Hepatic stellate cell (primary cell): ENCODE measurements at regions not wholly inside any gene's neighbourhood (a gene's known extent, or its start where the extent isn't known, plus 50 kb on each side); places are given as distances from the start of the nearest gene placed in this dataset.
"Not testable (repeated sequence)": the region's sequence is repeated elsewhere in the genome, so short reads cannot be mapped to it uniquely, and the experiment has no call there.

Experiments used
- DNase-seq: peaks from one replicate; pipeline ENCODE4 v3.0.0; 2011; ENCODE audit warnings: low spot score

DNA sequence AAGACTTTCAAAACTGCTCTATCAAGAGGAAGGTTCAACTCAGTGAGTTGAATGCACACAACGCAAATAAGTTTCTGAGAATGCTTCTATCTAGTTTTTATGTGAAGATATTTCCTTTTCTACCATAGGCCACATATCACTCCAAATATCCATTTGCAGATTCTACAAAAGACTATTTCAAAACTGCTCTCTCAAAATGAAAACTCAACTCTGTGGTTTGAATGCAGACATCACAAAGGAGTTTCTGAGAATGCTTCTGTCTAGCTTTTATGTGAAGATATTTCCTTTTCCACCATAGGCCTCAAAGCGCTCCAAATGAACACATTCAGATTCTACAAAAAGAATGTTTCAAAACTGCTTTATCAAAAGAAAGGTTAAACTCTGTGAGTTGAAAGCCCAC lies 1093.1 kb upstream of the DEFB115 start:
- not testable (repeated sequence) for DNase-seq

DNA sequence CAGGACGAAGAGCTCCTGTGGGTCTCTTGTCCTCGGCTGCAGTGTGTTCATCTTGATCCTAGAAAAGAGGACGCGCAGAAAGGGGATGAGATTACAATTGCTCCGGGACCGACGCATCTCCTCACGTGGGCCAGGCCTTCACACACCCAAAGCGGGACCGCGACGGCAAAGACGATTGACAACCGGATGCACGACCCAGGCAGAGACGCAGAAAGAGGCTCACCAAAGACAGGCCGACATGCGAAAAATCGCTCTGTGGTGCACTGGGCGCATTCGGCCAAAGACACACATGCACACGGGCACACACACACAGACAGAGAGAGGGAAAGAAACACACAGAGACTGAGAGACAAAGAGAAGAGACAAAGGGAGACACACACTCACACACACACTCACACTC lies 1089.9 kb upstream of the DEFB115 start:
- DNase-seq = no peak

DNA sequence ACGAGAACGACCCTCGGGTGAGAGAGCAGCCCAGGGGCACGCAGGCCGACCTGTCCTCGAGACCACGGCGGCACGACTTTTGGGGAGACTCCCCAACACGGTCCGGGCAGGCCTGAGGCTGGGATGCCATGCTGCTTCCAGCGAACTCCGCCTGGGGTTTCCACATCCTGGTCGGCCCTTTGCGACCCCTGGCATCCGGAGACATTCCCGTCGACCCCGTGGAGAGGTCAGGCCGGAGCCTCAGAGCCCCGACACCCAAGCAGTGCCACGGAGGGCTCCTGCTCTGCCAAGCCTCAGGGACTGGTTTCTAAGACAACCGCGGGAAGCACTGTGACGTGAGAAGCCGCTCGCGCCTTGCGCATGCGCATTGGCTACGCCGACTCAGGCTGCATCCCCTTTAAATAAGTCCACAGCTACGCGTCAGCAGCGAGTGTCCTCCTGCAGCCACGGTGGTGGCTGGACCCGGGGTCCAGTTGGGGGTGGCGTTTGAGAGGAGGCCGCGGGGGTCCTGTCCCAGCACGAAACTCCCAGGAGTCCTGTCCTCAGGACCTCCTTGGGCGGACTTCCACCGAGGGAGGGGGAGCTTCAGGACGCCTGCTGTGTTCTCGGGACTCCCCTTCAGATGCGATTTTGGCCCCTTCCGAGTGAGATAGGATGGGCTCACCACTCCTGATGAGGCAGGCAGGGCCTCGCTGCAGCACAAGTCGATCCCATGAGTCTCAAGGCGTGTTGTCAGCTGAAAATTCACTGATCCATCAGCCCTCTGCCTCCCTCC lies 1089.3 kb upstream of the DEFB115 start:
- DNase-seq = no peak

DNA sequence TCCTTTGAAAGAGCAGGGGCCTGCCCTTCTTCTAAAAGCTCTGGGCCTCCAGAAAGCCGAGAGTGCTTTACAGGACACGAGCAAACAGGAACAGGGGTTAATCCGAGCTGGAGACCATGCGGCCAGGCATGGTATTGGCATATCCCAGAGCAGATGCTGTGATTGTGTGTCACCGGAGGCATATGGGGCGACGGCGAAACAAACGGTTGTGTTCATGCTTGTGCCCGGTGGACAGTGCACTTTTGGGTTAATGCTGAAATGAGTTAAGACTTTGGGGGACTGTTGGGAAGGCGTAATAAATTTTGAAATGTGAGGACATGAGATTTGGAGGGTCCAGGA lies 1088.7 kb upstream of the DEFB115 start:
- DNase-seq = no peak

DNA sequence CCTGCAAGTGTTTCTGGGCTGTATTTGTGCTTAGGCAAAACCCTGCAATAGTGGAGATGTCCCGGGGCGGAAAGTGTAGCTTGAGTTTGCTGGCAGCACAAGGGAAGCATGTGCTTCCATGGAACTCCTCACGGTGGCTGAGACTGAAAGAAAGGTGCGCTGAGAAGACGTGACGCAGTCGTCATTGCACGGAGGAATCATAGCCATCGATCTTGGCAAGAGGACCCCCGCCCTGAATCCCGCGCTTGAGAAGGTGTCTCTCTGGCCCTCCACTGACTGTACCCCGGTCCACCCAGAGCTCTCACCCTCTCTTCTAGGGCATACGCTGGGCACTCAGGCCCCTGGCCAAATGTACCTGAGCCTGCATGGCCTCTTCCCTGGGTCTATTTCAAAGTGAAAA lies 1081.8 kb upstream of the DEFB115 start:
- no peak for DNase-seq

DNA sequence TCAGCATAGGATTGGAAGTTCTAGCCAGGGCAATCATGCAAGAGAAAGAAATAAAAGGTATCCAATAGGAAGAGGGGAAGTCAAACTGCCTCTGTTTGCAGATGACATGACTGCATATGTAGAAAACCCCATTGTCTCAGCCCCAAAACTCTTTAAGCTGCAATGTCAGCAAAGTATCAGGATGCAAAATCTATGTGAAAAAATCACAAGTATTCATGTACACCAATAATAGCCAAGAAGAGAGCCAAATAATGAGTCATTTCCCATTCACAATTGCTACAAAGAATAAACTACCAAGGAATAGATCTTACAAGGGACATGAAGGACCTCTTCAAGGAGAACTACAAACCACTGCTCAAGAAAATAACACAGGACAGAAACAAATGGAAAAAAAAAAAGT lies 1074.3 kb upstream of the DEFB115 start:
- DNase-seq = not testable (repeated sequence)

DNA sequence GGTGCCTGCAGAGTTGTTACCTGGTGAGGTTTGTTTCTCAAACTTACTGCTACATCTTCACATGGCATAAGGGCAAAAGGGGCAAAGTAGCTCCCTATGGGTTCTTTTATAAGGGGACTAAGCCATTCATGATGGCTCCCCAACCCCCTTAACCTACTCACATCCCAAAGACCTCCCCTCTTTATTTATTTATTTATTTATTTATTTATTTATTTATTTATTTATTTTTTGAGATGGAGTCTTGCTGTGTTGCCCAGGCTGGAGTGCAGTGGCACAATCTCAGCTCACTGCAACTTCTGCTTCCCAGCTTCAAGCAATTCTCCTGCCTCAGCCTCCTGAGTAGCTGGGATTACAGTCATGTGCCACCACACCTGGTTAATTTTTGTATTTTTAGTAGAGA lies 1065.7 kb upstream of the DEFB115 start:
- not testable (repeated sequence) for DNase-seq

DNA sequence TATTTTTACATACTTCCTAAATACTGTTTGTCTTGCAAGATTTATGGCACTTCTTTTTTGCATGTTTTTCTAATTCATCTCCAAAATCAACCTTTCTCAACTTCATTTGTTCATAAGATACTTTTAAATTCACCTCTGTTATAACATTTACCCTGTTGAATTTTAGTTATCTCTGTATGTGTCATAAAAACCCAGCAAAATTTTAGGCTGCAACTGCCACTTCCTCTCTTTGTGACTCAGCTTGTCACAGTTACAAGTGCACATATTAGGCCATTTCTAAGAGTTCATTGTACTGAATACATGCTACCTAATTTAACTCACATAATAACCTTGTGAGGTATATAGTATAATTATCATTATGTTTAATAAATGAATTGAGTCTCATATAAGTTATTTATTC lies 1023.0 kb upstream of the DEFB115 start:
- not testable (repeated sequence) for DNase-seq

DNA sequence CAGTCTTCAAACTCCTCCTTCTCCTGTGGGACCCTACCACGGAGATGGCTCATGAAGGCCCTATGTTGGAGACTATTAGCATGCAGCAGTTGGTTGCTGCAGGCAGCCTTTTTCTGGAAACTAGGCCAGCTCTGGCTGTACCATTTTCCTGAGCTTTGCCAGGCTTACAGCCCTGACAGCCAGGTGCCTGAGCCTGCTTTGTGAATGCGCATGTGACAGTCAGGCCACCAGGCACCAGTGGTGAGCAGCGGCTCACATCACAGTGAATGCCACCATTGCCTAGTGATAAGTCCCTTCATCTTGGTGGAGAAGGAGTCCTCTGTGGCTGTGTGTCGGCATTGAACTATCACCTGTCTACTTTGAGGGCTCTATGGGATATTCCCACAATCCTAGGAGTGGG lies 982.4 kb upstream of the DEFB115 start:
- not testable (repeated sequence) for DNase-seq

DNA sequence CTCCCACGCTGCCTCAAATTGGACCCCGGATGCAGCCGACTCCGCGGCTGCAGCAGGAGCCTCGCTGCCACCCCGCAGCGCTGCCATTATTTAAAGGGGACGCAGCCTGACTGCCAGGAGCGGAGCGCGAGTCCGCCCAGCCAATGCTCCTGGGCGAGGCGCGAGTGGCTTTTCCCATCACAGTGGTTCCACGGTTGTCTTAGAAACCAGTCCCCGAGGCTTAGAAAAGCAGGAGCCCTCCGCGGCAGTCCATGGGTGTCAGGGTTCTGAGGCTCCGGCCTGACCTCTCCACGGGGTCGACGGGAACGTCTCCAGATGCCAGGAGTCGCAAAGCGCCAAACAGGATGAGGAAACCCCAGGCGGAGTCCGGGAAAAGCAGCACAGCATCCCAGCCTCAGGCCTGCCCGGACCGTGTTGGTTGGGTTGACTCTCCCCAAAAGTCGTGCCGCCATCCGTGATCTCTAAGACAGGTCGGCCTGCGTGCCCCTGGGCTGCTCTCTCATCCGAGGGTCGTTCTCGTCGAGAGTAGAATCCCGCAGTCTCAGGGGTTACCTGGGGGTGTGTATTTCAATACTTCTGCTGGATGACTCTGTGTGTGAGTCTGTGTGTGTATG lies 975.8 kb upstream of the DEFB115 start:
- no peak for DNase-seq

DNA sequence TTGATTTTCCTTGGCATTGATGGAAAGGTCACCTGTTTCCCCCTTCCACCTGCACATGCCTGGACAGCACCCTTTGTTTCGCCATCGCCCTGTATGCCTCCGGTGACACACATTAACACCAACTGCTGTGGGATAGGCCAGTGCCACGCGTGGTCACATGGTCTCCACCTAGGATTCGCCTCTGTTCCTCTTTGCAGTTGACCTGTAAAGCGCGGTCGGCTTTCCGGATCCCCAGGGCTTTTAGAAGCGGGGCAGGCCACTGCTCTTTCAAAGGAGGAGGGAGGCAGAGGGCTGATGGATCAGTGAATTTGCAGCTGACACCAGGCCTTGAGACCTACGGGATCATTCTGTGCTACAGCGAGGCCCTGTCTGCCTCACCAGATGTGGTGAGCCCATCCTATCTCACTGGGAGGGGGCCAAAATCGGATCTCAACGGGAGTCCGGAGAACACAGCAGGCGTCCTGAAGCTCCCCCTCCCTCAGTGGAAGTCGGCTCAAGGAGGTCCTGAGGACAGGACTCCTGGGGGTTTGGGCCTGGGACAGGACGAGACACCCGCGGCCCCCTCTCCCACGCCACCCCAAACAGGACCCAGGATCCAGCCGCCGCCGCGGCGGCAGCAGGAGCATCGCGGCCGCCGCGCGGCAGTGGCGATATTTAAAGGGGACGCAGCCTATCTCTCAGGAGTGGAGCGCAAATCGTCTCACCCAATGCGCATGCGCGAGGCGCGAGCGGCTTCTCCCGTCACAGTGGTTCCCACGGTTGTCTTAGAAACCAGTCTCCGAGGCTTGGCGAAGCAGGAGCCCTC lies 973.8 kb upstream of the DEFB115 start:
- not testable (repeated sequence) for DNase-seq

DNA sequence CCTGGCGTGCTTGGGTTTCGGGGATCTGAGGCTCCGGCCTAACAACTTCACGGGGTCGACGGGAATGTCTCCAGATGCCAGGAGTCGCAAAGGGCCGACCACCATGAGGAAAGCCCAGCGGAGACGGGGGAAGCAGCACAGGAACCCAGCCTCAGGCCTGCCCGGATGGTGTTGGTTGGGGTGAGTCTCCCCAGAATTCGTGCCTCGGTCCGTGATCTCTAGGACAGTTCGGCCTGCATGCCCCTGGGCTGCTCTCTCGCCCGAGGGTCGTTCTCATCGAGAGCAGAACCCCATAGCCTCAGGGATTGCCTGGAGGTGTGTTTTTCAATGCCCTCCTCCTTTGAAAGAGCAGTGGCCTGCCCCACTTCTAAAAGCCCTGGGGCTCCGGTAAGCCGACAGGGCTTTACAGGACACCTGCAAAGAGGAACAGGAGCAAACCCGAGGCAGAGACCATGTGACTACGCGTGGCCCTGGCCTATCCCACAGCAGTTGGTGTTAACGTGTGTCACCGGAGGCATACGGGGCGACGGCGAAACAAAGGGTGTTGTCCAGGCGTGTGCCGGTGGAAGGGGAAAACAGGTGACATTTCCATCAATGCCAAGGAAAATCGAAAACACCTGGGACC lies 973.1 kb upstream of the DEFB115 start:
- no peak for DNase-seq

DNA sequence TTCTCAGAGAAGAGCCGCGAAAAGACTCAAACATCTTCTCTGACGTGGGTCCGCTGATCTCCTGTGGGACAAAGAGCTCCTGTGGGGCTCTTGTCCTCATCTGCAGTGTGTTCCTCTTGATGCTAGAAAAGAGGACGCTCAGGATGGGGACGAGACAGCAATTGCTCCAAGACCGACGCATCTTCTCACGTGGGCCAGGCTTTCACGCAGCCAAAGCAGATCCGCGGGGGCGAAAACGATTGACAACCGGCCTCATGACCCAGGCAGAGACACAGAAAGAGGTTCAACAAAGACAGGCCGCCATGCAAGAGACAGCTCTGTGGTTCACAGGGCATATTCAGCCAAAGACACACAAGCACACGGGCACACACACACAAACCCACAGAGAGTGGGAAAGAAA lies 971.8 kb upstream of the DEFB115 start:
- no peak for DNase-seq

DNA sequence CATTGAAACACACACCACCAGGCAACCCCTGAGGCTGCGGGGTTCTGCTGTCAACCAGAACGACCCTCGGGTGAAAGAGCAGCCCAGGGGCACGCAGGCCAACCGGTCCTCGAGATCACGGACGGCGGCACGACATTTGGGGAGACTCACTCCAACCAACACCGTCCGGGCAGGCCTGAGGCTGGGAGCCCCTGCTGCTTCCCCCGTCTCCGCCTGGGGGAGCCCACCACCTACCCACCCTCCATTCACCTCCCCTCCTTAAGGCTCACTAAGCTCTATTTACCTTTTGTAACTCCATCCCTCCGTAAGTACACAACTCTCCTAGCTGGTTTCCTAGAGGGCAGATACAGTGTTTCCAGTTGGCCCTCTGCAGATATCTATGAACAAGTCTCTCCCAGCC lies 971.3 kb upstream of the DEFB115 start:
- DNase-seq = no peak

DNA sequence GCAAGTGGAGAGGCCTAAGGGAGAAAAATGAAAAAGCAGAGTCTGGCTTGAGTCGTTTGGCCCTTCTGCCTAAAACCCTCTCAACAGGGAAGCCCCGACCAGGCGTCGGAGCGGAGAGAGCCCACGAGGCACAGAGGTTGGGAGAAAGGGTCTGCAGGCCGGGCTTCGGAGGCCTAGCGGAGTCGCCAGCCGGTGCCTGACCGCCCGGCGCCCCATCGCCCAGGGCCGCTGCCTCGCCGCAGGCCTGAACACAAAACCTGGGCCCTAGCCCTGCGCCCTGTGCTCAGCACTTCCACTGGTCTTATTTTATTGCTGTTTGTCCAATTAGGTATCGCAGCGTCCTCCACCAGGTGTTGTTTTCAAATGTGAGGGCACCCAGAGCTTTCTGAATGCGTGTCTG lies 970.0 kb upstream of the DEFB115 start:
- DNase-seq = not testable (repeated sequence)

DNA sequence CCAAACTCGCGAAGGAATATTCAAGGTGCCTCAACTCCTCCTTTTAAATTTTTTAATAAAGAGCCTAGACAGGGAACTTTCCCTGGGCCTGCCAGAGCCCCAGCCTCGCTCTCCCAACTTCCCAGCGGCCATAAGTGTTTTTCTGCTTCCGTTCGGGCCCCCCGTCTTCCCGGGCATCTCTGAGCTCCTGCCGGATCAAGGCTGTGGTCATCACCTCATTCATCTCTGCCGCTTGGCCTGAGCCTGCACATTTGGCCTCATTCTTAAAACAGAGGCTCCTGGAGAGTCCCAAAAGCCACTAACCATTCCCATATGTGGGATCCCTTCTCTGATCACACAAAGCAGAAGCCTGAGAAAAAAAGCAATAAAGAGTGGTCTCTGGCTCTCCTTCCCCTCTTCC lies 969.1 kb upstream of the DEFB115 start:
- DNase-seq = no peak

DNA sequence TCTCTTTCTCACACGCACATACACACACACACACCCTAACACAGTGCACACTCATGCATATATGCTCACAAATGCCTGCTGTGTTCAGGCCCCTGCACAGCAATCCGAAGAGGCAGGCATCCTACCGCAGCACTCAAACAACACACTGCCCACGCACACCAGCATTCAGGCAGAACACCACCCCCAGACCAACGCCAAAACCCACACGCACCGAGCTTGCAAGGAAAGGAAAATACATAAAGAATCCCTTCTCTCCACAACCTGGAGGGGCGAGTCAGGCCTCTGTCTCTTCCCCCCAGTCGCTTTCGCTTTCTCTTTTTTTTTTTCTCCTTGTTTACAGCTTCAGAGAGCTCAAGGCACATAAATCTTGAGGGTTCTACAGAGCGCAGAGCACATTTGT lies 968.4 kb upstream of the DEFB115 start:
- DNase-seq = not testable (repeated sequence)

DNA sequence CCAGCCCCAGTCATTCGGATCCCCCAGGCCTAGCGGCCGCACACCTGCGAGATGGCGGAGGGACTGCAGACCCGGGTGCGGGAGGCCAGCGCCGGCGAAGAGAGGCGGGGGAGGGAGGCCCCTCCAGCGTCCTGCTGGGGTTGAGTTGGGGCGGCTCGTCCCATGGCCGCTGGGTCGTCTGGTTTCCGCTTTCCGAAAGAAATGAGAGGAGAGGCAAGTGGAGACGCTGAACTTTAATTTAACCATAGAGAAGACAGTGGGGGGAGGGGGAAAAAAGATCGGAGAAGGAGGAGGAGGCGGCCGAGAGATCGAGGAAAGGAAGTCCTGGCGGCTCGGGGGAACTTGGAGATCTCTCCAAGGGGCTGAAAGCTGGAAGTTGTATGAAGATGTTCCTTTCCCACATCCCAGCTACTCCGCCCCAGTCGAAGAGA lies 967.7 kb upstream of the DEFB115 start:
- DNase-seq = not testable (repeated sequence)

DNA sequence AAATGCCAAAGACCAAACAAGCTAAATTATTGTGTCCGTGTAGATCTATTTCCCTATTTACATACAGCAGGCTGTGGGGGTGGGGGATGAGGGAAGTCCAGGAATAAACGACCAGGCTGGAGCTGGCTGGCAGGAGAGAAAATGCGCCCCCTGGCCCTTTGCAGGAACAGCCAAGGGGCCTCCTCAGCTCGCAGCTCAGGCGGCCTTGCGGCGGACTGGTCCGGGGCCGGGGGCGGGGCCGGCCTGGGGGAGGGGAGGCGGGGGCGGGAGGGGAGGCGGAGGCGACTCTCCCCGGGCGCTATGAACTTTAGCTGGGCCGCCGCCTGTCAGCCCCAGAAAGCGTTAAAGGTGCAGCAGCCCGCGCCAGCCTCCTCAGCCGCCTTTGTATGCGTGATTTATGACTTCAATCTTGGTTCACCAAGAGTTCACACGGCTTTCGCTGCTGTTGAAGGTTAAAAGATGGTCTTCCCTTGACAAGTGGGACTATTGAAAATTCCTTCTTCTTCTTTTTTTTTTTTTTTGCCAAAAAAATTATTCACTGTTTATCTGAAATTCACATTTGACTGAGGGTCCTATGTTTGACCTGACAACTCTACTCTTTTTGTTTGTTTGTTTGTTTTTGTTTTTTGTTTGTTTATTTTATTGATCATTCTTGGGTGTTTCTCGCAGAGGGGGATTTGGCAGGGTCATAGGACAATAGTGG lies 967.0 kb upstream of the DEFB115 start:
- DNase-seq = not testable (repeated sequence)

DNA sequence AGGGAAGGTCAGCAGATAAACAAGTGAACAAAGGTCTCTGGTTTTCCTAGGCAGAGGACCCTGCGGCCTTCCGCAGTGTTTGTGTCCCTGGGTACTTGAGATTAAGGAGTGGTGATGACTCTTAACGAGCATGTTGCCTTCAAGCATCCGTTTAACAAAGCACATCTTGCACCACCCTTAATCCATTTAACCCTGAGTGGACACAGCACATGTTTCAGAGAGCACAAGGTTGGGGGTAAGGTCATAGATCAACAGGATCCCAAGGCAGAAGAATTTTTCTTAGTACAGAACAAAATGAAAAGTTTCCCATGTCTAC lies 966.4 kb upstream of the DEFB115 start:
- not testable (repeated sequence) for DNase-seq

DNA sequence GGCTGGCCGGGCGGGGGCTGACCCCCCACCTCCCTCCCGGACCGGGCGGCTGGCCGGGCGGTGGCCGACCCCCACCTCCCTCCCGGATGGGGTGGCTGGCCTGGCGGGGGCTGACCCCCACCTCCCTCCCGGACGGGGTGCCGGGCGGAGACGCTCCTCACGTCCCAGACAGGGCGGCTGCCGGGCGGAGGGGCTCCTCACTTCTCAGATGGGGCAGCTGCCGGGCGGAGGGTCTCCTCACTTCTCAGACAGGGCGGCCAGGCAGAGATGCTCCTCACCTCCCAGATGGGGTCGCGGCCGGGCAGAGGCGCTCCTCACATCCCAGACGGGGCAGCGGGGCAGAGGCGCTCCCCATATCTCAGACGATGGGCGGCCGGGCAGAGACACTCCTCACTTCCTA lies 965.8 kb upstream of the DEFB115 start:
- DNase-seq = not testable (repeated sequence)

DNA sequence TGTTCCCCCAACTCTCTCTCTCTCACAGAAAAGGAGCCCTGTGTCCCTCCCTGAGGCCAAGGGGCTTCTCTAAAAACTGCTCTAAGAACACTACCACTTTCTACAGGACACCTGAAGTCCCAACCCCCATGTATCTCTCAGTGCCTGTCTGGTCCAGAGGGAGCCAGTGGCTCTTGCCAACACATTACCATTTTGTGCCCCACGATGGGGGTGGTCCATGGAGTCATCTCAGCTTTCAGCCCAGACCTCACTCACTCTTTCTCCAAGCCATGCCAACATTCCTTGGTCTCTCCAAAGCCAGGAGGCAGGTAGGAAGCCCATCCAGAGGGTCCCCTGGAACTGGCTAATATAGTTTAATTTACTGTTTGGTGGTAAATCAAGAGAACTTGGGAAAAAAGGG lies 962.1 kb upstream of the DEFB115 start:
- DNase-seq = not testable (repeated sequence)
